A673 (cell line): ENCODE measurements at regions not wholly inside any gene's neighbourhood (a gene's known extent, or its start where the extent isn't known, plus 50 kb on each side); places are given as distances from the start of the nearest gene placed in this dataset.

ENCODE experiments used
- BruUV-seq: library from RNA; stranded (reverse); fragments of 400-500 nt; replicated peaks from 2 replicates; lab custom pipeline; 2021; lab: Mats Ljungman, UMichigan
- CTCF ChIA-PET: fragments of 300-600 bp; sonication (Branson Sonifier 250); formaldehyde crosslinking; loops from one replicate; lab custom pipeline; 2022; ENCODE audit warnings: antibody characterized with exemption; lab: Charles Lee
- POLR2A ChIA-PET: fragments of 300-600 bp; sonication (Branson Sonifier 250); formaldehyde crosslinking; loops from one replicate; lab custom pipeline; 2022; ENCODE audit warnings: antibody characterized with exemption; ENCODE audit not compliant: low non-redundant PET; lab: Charles Lee
- DNase-seq: peaks from one replicate; pipeline ENCODE4 v3.0.0-alpha.2; 2015; ENCODE audit warnings: low spot score
- H3K27ac ChIP-seq: fragments of 200-600 bp; sonication (generic); 2 replicates; pipeline ENCODE4 v1.5.1; 2016; ENCODE audit warnings: mixed run types, low read depth, mild to moderate bottlenecking, mixed read lengths, antibody characterized with exemption, low read length; ENCODE audit not compliant: poor library complexity, severe bottlenecking
- H3K27me3 ChIP-seq: fragments of 200-600 bp; sonication (generic); replicated peaks from 2 replicates; pipeline ENCODE4 v1.6.1; 2017; ENCODE audit warnings: mixed run types, low read depth, mild to moderate bottlenecking, mixed read lengths, antibody characterized with exemption, low read length; ENCODE audit not compliant: insufficient read depth, poor library complexity
- H3K36me3 ChIP-seq: fragments of 200-600 bp; sonication (generic); 2 replicates; pipeline ENCODE4 v1.6.1; 2016; ENCODE audit warnings: mixed run types, mild to moderate bottlenecking, mixed read lengths, antibody characterized with exemption, low read length; ENCODE audit not compliant: insufficient read depth, poor library complexity, severe bottlenecking
- H3K4me1 ChIP-seq: fragments of 200-600 bp; sonication (generic); 2 replicates; pipeline ENCODE4 v1.6.1; 2017; ENCODE audit warnings: mixed run types, mild to moderate bottlenecking, mixed read lengths, antibody characterized with exemption, low read length; ENCODE audit not compliant: insufficient read depth, poor library complexity, severe bottlenecking
- H3K4me3 ChIP-seq: fragments of 200-600 bp; sonication (generic); 2 replicates; pipeline ENCODE4 v1.5.1; 2016; ENCODE audit warnings: low read depth, mixed run types, mild to moderate bottlenecking, mixed read lengths, low read length; ENCODE audit not compliant: poor library complexity, severe bottlenecking
- H3K9me3 ChIP-seq: fragments of 200-600 bp; sonication (generic); 2 replicates; pipeline ENCODE4 v1.6.1; 2016; ENCODE audit warnings: mixed run types, low read depth, mild to moderate bottlenecking, mixed read lengths, antibody characterized with exemption, low read length; ENCODE audit not compliant: poor library complexity, severe bottlenecking
- CTCF ChIP-seq: fragments of 300-800, 200-600 bp; sonication (generic); conservative IDR thresholded peaks from 2 replicates; pipeline ENCODE4 v1.5.1; 2017; ENCODE audit warnings: low read depth, mild to moderate bottlenecking, antibody characterized with exemption, low read length, moderate library complexity, mixed read lengths
- EZH2 ChIP-seq: fragments of 200-600 bp; sonication (generic); IDR thresholded peaks from 2 replicates; pipeline ENCODE4 v1.6.1; 2017; ENCODE audit warnings: borderline replicate concordance, low read depth, mild to moderate bottlenecking, mixed read lengths, antibody characterized with exemption, low read length; ENCODE audit not compliant: poor library complexity, severe bottlenecking
- intact Hi-C: fragments of 100-400 bp; cut with micrococcal nuclease; formaldehyde crosslinking; loops from one replicate; pipeline ENCODE4 v1.10.0; 2022; ENCODE audit not compliant: unreplicated experiment

DNA sequence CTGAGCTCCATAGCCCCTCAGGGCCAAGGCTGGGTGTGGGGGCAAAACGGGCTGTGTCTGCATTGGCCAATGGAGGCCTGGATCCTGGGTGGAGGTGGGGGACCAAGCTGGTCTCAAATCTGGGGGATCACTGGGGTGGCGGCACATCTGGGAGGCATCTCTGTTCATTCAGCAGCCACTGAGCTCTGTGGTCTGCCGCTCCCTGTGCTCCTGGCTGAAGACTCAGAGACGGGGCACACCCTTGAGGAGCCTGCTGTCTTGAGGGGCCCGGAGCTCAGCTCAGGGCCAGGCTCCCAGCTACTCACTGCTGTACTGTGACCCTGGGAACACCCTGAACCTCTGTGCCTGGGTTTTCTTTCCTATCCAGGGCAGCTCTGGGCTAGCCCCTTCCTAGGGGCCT, 90.3 kb upstream of the WNT4 start:
- no peak overlapping the region for H3K27ac ChIP-seq
- no peaks in the 10 kb centered on the region for H3K9me3 ChIP-seq
- H3K4me3 ChIP-seq, result no peak overlapping the region
- H3K27me3 ChIP-seq, result peaks cover 21% of the 10 kb centered on the region
- no peaks in the 10 kb centered on the region for H3K4me1 ChIP-seq
- intact Hi-C loops, result no loop called here
- CTCF ChIA-PET, result no interaction called here
- H3K36me3 ChIP-seq, result no peaks in the 10 kb centered on the region
- POLR2A ChIA-PET, result no interaction called here
- DNase-seq, result no peak
- BruUV-seq, result no TSS peak
- TF ChIP-seq CTCF, result no peak
- no peak for TF ChIP-seq EZH2

GRCh38 chr1:22234476-22235030, 91.7 kb upstream of the WNT4 start:
- no peak overlapping the region for H3K4me3 ChIP-seq
- POLR2A ChIA-PET, result interaction anchor here (0.6 to 0.7 kb wide), 2 partner anchors 43 to 94 kb away, joined by 3 to 4 read pairs; no protein-coding TSS in a partner anchor
- H3K36me3 ChIP-seq, result no peaks in the 10 kb centered on the region
- TF ChIP-seq CTCF, result no peak
- TF ChIP-seq EZH2, result no peak
- no peak for DNase-seq
- intact Hi-C loops, result no loop called here
- BruUV-seq, result no TSS peak
- no peaks in the 10 kb centered on the region for H3K4me1 ChIP-seq
- CTCF ChIA-PET, result no interaction called here
- H3K27me3 ChIP-seq, result peaks cover 21% of the 10 kb centered on the region
- no peak overlapping the region for H3K27ac ChIP-seq
- H3K9me3 ChIP-seq, result no peaks in the 10 kb centered on the region

GRCh38 chr1:22236166-22236565, 93.3 kb upstream of the WNT4 start:
- no TSS peak for BruUV-seq
- intact Hi-C loops, result no loop called here
- ChIA-PET CTCF (no interaction called here), POLR2A (no interaction called here)
- no peak overlapping the region for H3K4me3 ChIP-seq
- H3K36me3 ChIP-seq, result no peaks in the 10 kb centered on the region
- no peak for TF ChIP-seq CTCF
- TF ChIP-seq EZH2, result no peak
- no peak for DNase-seq
- H3K9me3 ChIP-seq, result no peaks in the 10 kb centered on the region
- peaks cover 21% of the 10 kb centered on the region for H3K27me3 ChIP-seq
- no peaks in the 10 kb centered on the region for H3K4me1 ChIP-seq
- H3K27ac ChIP-seq, result no peak overlapping the region
